ENCODE measurements at regions not wholly inside any gene's neighbourhood (a gene's known extent, or its start where the extent isn't known, plus 50 kb on each side); places are given as distances from the start of the nearest gene placed in this dataset.

DNA sequence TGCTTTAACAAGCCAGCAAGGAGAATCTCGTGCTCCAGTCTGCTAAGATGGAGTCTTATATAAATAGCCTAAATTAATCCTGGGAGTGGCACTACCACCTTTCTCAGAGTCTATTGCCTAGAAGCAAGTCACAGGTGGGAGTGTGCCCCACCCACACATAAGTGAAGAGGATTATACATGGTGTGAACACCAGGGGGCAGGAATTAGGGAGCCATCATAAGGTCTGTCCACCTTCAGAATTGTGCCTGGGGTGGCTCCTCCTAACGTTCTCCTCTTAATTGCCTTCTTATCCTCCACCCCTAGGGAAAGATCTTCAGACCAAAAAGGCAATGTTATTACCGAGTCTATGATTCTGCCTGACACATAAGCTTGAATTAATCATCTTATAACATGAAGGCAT lies 276.8 kb upstream of the SESN3 start:
- no peak for TF ChIP-seq FOXM1 (IDR thresholded peaks at IDR 0.05; ENCODE audit: borderline replicate concordance, low read depth)

DNA sequence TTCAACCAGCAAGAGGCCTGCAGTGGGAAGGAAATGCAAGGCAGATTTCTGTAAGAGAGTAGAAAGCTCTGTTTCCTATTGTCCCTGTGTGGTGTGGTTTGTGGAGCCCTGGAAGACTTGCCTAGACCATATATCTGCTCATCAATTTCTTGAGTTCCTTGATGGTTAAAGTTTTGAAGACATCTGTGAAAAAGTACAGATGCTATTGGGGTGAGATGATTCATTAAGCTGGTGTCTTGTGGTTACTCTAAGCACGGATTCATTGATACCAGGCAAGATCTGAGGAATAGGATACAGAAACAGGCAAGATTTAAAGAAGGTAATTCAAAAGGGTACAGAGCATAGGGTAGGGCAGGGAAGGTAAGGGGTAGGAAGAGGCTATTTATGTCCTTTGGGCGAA lies 275.8 kb upstream of the SESN3 start:
- TF ChIP-seq CEBPB (IDR thresholded peaks at IDR 0.05), result no peak
- no peak for TF ChIP-seq TCF12 (IDR thresholded peaks at IDR 0.05; ENCODE audit: low read depth)
- TF ChIP-seq EP300 (IDR thresholded peaks at IDR 0.05; ENCODE audit: borderline replicate concordance), result no peak
- TF ChIP-seq RAD21 (IDR thresholded peaks at IDR 0.05; ENCODE audit: low read depth), result no peak
- no peak for TF ChIP-seq TEAD4 (IDR thresholded peaks at IDR 0.05)
- no peak for TF ChIP-seq TAF1 (IDR thresholded peaks at IDR 0.05; ENCODE audit: low read depth)
- TF ChIP-seq FOXM1 (IDR thresholded peaks at IDR 0.05; ENCODE audit: borderline replicate concordance, low read depth), result no peak
- no peak for TF ChIP-seq EGR1 (IDR thresholded peaks at IDR 0.05)

DNA sequence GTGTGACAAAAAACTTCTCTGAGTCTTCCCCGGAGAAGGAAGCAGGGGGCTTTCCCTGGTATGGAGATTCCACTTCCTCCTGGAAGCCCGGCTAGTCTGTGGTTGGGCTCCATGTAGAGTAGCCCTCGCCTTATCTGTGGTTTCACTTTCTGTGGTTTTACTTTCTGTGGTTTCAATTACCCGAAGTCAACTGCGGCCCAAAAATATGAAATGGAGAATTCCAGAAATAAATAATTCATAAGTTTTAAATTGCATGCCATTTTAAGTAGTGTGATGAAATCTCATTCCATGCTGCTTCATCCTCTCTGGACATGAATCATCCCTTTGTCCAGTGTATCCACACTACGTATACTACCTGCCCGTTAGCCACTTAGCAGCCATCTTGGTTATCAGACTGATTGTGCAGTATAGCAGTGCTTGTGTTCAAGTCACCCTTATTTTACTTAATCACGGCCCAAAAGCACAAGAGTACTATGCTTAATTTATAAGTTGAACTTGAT lies 275.0 kb upstream of the SESN3 start:
- TF ChIP-seq, protein P1, sequence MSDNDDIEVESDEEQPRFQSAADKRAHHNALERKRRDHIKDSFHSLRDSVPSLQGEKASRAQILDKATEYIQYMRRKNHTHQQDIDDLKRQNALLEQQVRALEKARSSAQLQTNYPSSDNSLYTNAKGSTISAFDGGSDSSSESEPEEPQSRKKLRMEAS (IDR thresholded peaks at IDR 0.05), result no peak
- no peak for TF ChIP-seq EP300 (IDR thresholded peaks at IDR 0.05; ENCODE audit: borderline replicate concordance)
- no peak for TF ChIP-seq CEBPB (IDR thresholded peaks at IDR 0.05)
- no peak for TF ChIP-seq TAF1 (IDR thresholded peaks at IDR 0.05; ENCODE audit: low read depth)
- no peak for TF ChIP-seq YY1 (IDR thresholded peaks at IDR 0.05; ENCODE audit: low read depth)
- no peak for TF ChIP-seq TEAD4 (IDR thresholded peaks at IDR 0.05)
- TF ChIP-seq RAD21 (IDR thresholded peaks at IDR 0.05; ENCODE audit: low read depth), result no peak
- TF ChIP-seq, protein P2, sequence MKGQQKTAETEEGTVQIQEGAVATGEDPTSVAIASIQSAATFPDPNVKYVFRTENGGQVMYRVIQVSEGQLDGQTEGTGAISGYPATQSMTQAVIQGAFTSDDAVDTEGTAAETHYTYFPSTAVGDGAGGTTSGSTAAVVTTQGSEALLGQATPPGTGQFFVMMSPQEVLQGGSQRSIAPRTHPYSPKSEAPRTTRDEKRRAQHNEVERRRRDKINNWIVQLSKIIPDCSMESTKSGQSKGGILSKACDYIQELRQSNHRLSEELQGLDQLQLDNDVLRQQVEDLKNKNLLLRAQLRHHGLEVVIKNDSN (IDR thresholded peaks at IDR 0.05), result no peak
- no peak for TF ChIP-seq FOXM1 (IDR thresholded peaks at IDR 0.05; ENCODE audit: borderline replicate concordance, low read depth)
- TF ChIP-seq, protein P3, sequence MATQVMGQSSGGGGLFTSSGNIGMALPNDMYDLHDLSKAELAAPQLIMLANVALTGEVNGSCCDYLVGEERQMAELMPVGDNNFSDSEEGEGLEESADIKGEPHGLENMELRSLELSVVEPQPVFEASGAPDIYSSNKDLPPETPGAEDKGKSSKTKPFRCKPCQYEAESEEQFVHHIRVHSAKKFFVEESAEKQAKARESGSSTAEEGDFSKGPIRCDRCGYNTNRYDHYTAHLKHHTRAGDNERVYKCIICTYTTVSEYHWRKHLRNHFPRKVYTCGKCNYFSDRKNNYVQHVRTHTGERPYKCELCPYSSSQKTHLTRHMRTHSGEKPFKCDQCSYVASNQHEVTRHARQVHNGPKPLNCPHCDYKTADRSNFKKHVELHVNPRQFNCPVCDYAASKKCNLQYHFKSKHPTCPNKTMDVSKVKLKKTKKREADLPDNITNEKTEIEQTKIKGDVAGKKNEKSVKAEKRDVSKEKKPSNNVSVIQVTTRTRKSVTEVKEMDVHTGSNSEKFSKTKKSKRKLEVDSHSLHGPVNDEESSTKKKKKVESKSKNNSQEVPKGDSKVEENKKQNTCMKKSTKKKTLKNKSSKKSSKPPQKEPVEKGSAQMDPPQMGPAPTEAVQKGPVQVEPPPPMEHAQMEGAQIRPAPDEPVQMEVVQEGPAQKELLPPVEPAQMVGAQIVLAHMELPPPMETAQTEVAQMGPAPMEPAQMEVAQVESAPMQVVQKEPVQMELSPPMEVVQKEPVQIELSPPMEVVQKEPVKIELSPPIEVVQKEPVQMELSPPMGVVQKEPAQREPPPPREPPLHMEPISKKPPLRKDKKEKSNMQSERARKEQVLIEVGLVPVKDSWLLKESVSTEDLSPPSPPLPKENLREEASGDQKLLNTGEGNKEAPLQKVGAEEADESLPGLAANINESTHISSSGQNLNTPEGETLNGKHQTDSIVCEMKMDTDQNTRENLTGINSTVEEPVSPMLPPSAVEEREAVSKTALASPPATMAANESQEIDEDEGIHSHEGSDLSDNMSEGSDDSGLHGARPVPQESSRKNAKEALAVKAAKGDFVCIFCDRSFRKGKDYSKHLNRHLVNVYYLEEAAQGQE (IDR thresholded peaks at IDR 0.05; ENCODE audit: low read depth), result no peak
- TF ChIP-seq NFIC (IDR thresholded peaks at IDR 0.05), result no peak
- TF ChIP-seq TCF12 (IDR thresholded peaks at IDR 0.05; ENCODE audit: low read depth), result no peak
- no peak for TF ChIP-seq ZBTB7A (IDR thresholded peaks at IDR 0.05; ENCODE audit: low read depth)
- TF ChIP-seq EGR1 (IDR thresholded peaks at IDR 0.05), result no peak

DNA sequence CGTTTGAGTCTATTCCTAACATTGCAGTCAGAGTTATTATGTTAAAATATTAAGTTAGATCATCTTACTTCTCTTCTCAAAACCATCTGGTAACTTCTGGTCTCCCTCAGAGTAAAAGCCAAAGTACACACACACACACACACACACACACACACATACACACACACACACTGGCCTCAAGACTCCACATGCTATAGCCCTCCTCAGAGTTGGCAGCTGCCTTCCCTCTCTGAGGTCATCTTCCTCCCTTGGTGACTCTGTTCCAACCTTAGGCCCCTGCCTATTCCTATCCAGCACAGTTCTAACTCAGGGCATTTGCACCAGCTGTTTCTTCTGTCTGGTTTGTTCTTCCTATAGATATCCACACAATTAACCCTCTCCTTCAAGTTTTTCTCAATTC lies 272.0 kb upstream of the SESN3 start:
- no peak for TF ChIP-seq TAF1 (IDR thresholded peaks at IDR 0.05; ENCODE audit: low read depth)
- TF ChIP-seq, protein P1 (IDR thresholded peaks at IDR 0.05), result no peak
- no peak for TF ChIP-seq EGR1 (IDR thresholded peaks at IDR 0.05)
- TF ChIP-seq ZBTB7A (IDR thresholded peaks at IDR 0.05; ENCODE audit: low read depth), result no peak
- TF ChIP-seq TCF12 (IDR thresholded peaks at IDR 0.05; ENCODE audit: low read depth), result no peak

DNA sequence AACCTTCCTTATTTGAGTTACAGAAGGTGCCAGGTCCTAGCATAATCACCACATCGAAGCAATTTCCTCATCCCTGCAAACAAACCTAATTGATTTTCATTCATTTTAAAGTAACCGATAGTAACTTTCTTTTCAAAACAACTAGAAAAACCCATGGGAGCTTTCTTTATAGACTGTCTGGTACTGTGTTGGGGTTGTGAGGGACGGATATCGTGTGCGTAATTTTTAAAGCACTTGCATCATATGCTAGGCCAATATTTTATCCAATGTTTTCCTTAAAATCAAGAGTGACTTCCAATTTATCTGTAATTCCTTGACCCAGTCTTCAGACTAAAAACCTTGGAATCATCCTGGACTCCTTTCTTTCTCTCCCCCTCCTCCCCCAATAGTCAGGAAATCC lies 271.5 kb upstream of the SESN3 start:
- TF ChIP-seq EP300 (IDR thresholded peaks at IDR 0.05; ENCODE audit: borderline replicate concordance) (no peak), CREB1 (IDR thresholded peaks at IDR 0.05; ENCODE audit: low read depth) (no peak), NFIC (IDR thresholded peaks at IDR 0.05) (no peak), YY1 (IDR thresholded peaks at IDR 0.05; ENCODE audit: low read depth) (no peak), ZBTB7A (IDR thresholded peaks at IDR 0.05; ENCODE audit: low read depth) (no peak), TAF1 (IDR thresholded peaks at IDR 0.05; ENCODE audit: low read depth) (no peak), RAD21 (IDR thresholded peaks at IDR 0.05; ENCODE audit: low read depth) (no peak), EGR1 (IDR thresholded peaks at IDR 0.05) (no peak), CEBPB (IDR thresholded peaks at IDR 0.05) (no peak), TCF12 (IDR thresholded peaks at IDR 0.05; ENCODE audit: low read depth) (no peak), TEAD4 (IDR thresholded peaks at IDR 0.05) (no peak), FOXM1 (IDR thresholded peaks at IDR 0.05; ENCODE audit: borderline replicate concordance, low read depth) (no peak)
- TF ChIP-seq, protein P2 (IDR thresholded peaks at IDR 0.05), result no peak
- TF ChIP-seq, protein P3 (IDR thresholded peaks at IDR 0.05; ENCODE audit: low read depth), result no peak
- TF ChIP-seq, protein P1 (IDR thresholded peaks at IDR 0.05), result no peak

DNA sequence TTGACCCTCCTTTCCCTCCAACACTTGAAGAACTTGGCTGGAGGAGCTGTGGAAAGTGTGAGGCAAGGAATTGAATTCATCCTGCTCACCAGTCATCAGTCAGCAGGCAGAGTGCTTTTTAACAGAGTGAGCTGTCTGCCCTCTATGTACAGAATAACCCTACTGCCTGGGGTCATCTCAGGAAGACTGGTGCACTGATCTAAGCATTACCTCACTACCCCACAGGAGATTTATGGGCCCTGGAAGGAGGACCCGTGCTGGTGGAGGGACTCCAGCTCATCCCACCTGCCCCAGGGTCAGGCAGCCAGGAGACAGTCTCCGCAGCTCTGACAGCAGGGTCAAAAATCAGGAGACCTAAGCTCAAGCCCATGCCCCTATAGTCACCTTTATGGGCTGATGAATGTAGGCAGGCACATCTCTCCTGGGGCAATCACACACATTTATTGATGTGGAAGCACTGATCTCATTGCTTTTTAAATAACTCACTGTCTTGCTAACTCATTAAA lies 270.8 kb upstream of the SESN3 start:
- TF ChIP-seq TEAD4 (IDR thresholded peaks at IDR 0.05), result no peak
- no peak for TF ChIP-seq CEBPB (IDR thresholded peaks at IDR 0.05)
- no peak for TF ChIP-seq TCF12 (IDR thresholded peaks at IDR 0.05; ENCODE audit: low read depth)
- TF ChIP-seq FOXM1 (IDR thresholded peaks at IDR 0.05; ENCODE audit: borderline replicate concordance, low read depth), result no peak
- TF ChIP-seq CREB1 (IDR thresholded peaks at IDR 0.05; ENCODE audit: low read depth), result no peak
- TF ChIP-seq NFIC (IDR thresholded peaks at IDR 0.05), result no peak
- TF ChIP-seq, protein P3 (IDR thresholded peaks at IDR 0.05; ENCODE audit: low read depth), result no peak
- no peak for TF ChIP-seq ZBTB7A (IDR thresholded peaks at IDR 0.05; ENCODE audit: low read depth)
- TF ChIP-seq, protein P2 (IDR thresholded peaks at IDR 0.05), result no peak
- TF ChIP-seq TAF1 (IDR thresholded peaks at IDR 0.05; ENCODE audit: low read depth), result no peak
- TF ChIP-seq EGR1 (IDR thresholded peaks at IDR 0.05), result no peak
- TF ChIP-seq EP300 (IDR thresholded peaks at IDR 0.05; ENCODE audit: borderline replicate concordance), result no peak
- TF ChIP-seq, protein P1 (IDR thresholded peaks at IDR 0.05), result no peak
- TF ChIP-seq RAD21 (IDR thresholded peaks at IDR 0.05; ENCODE audit: low read depth), result no peak
- no peak for TF ChIP-seq YY1 (IDR thresholded peaks at IDR 0.05; ENCODE audit: low read depth)
